ENCODE measurements at regions not wholly inside any gene's neighbourhood (a gene's known extent, or its start where the extent isn't known, plus 50 kb on each side); places are given as distances from the start of the nearest gene placed in this dataset.

DNA sequence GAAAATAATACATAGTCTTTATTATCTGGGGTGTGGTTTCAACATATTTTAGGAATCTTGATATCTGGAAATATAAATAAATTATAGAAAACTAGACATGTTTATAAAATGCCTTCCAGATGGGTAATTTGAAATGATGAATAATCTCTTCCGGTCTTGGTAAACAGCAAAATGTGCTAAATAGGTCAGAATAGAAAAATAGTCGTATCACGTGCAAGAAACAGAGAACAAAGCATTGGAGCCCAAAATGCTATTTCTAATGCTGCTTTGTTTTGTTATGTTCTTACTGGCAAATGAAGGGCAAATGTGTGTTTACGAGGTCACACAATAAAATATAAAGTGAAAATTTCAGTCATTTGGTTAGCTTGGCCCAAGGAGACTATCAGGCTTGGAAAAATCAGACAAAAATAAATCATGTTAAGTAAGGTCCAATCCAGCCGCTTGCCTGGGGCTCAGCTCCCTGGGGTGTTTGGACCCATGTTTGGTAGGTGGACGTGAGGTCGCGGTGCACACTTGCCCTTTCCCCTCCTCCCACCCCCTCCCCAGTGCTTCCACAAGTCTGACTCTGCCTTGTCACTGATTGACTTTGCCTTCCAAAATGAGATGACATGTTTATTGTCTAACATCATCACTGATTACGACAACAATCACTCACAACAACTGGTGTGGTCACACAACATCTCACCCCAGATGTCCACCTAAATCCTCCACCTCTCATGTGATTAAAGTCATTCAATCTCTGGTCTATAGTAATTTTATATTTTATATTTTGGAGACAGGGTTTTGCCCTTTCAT, 56.0 kb downstream of the RIN2 start:
- ChIA-PET CTCF (interaction anchor here (1.0 kb wide), 1 partner anchor 160 kb away, joined by 3 read pairs; no protein-coding TSS in a partner anchor), POLR2A (ENCODE audit: unreplicated experiment) (interaction anchor here (0.6 kb wide), 1 partner anchor 163 kb away, joined by 3 read pairs; no protein-coding TSS in a partner anchor)
- no TSS peak for BruUV-seq (replicated peaks)
- H4K20me1 ChIP-seq (ENCODE audit: insufficient read depth), result no peaks in the 10 kb centered on the region
- H3K27ac ChIP-seq, result peak overlapping the region; percentile 95
- TF ChIP-seq, protein P1, sequence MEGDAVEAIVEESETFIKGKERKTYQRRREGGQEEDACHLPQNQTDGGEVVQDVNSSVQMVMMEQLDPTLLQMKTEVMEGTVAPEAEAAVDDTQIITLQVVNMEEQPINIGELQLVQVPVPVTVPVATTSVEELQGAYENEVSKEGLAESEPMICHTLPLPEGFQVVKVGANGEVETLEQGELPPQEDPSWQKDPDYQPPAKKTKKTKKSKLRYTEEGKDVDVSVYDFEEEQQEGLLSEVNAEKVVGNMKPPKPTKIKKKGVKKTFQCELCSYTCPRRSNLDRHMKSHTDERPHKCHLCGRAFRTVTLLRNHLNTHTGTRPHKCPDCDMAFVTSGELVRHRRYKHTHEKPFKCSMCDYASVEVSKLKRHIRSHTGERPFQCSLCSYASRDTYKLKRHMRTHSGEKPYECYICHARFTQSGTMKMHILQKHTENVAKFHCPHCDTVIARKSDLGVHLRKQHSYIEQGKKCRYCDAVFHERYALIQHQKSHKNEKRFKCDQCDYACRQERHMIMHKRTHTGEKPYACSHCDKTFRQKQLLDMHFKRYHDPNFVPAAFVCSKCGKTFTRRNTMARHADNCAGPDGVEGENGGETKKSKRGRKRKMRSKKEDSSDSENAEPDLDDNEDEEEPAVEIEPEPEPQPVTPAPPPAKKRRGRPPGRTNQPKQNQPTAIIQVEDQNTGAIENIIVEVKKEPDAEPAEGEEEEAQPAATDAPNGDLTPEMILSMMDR (conservative IDR thresholded peaks at IDR 0.05), result no peak
- TF ChIP-seq EZH2 (IDR thresholded peaks at IDR 0.05; ENCODE audit: low read depth), result no peak
- intact Hi-C loops (cut with micrococcal nuclease; ENCODE audit: unreplicated experiment), result no loop called here
- H2AFZ ChIP-seq, result no peak overlapping the region
- H3K79me2 ChIP-seq (ENCODE audit: low read depth), result no peaks in the 10 kb centered on the region
- H3K4me1 ChIP-seq (replicated peaks; ENCODE audit: insufficient read depth), result peaks cover 32% of the 10 kb centered on the region
- H3F3A ChIP-seq (ENCODE audit: insufficient read depth, low read depth), result peaks cover 16% of the 10 kb centered on the region
- peaks cover 15% of the 10 kb centered on the region; the same call in 1 of the 2 replicates for H3K9me3 ChIP-seq (ENCODE audit: insufficient read depth, low read depth)
- 0 out of 2 replicates have a peak overlapping the region, but pooled peaks have one; percentile 52 for H3K4me2 ChIP-seq
- no peaks in the 10 kb centered on the region for H3K36me3 ChIP-seq (ENCODE audit: low read depth)
- H3K4me3 ChIP-seq, result no peak overlapping the region
- no peaks in the 10 kb centered on the region for H3K27me3 ChIP-seq (ENCODE audit: insufficient read depth, low read depth)
- no peaks in the 10 kb centered on the region for H3K9me2 ChIP-seq (ENCODE audit: insufficient read depth)
- DNase-seq, result no peak

DNA sequence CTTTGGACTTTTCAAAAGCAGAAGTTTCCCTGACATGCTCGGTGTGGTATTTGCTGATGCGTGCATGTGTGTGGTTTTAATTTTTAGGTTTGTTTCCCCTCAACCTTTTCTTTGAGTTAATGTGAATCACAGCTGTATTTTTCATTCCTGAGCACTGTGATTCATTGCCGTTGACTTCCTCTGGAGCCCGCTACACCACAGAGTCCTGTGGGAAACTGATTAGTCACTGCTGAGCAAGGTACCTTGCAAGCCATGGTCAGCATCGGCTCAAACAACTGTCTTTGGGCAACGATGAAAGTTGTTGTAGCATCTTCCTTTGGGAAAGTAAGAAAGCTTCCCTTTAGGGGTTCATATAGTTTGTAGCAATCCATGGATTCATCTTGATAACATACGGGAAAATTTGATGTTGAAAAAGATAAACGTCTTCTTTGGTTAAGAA, 57.5 kb downstream of the RIN2 start:
- H3K9me2 ChIP-seq (ENCODE audit: insufficient read depth), result no peaks in the 10 kb centered on the region
- BruUV-seq (replicated peaks), result no TSS peak
- DNase-seq, result peak; percentile 68 to 96
- intact Hi-C loops (cut with micrococcal nuclease; ENCODE audit: unreplicated experiment), result loop anchor here (1.0 kb wide), 2 partner anchors 70 to 178 kb away; no protein-coding TSS in a partner anchor
- H3K4me3 ChIP-seq, result no peak overlapping the region
- ChIA-PET POLR2A (ENCODE audit: unreplicated experiment) (interaction anchor here (0.6 kb wide), 2 partner anchors 32 to 1247 kb away, joined by 3 to 8 read pairs; no protein-coding TSS in a partner anchor), CTCF (no interaction called here)
- H3K79me2 ChIP-seq (ENCODE audit: low read depth), result no peaks in the 10 kb centered on the region
- H3K36me3 ChIP-seq (ENCODE audit: low read depth), result no peaks in the 10 kb centered on the region
- H3K27me3 ChIP-seq (ENCODE audit: insufficient read depth, low read depth), result no peaks in the 10 kb centered on the region
- no peaks in the 10 kb centered on the region for H4K20me1 ChIP-seq (ENCODE audit: insufficient read depth)
- peak overlapping the region; percentile 95 for H3K27ac ChIP-seq
- H3K4me2 ChIP-seq, result peak overlapping the region; percentile 52
- peaks cover 16% of the 10 kb centered on the region for H3F3A ChIP-seq (ENCODE audit: insufficient read depth, low read depth)
- no peak overlapping the region for H2AFZ ChIP-seq
- peaks cover 32% of the 10 kb centered on the region for H3K4me1 ChIP-seq (replicated peaks; ENCODE audit: insufficient read depth)
- H3K9me3 ChIP-seq (ENCODE audit: insufficient read depth, low read depth), result peaks cover 16% of the 10 kb centered on the region; the same call in 1 of the 2 replicates
- TF ChIP-seq, protein P1 (conservative IDR thresholded peaks at IDR 0.05), result no peak
- no peak for TF ChIP-seq EZH2 (IDR thresholded peaks at IDR 0.05; ENCODE audit: low read depth)

DNA sequence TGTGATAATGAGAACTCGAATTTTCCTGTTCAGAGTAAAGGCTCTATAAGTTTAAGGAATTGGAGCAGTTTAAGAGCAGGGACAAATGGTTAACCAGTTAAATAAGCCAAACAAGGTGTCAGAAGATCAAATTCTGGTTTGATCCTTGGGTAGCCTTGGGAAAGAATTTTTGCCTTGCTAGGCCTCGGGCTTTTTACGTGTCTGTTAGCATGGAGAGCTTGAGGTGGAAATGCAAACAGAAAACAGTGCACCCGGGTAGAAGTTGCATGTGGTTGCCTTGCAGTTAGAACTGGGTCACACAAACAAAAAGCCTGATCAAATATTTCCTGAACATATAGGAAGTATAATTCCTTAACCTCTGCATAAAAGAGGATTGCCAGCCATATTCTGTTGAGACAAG, 58.3 kb downstream of the RIN2 start:
- intact Hi-C loops (cut with micrococcal nuclease; ENCODE audit: unreplicated experiment), result no loop called here
- CTCF ChIA-PET, result no interaction called here
- H3K79me2 ChIP-seq (ENCODE audit: low read depth), result no peaks in the 10 kb centered on the region
- peaks cover 32% of the 10 kb centered on the region for H3K4me1 ChIP-seq (replicated peaks; ENCODE audit: insufficient read depth)
- DNase-seq, result no peak
- no peaks in the 10 kb centered on the region for H3K36me3 ChIP-seq (ENCODE audit: low read depth)
- TF ChIP-seq EZH2 (IDR thresholded peaks at IDR 0.05; ENCODE audit: low read depth), result no peak
- TF ChIP-seq, protein P1 (conservative IDR thresholded peaks at IDR 0.05), result no peak
- POLR2A ChIA-PET (ENCODE audit: unreplicated experiment), result no interaction called here
- H3K4me3 ChIP-seq, result no peak overlapping the region
- no peaks in the 10 kb centered on the region for H3K9me2 ChIP-seq (ENCODE audit: insufficient read depth)
- H3K27me3 ChIP-seq (ENCODE audit: insufficient read depth, low read depth), result no peaks in the 10 kb centered on the region
- no peaks in the 10 kb centered on the region for H4K20me1 ChIP-seq (ENCODE audit: insufficient read depth)
- H3F3A ChIP-seq (ENCODE audit: insufficient read depth, low read depth), result peaks cover 16% of the 10 kb centered on the region
- H3K27ac ChIP-seq, result peak overlapping the region; percentile 95
- H3K4me2 ChIP-seq, result no peak overlapping the region
- H2AFZ ChIP-seq, result no peak overlapping the region
- BruUV-seq (replicated peaks), result no TSS peak
- H3K9me3 ChIP-seq (ENCODE audit: insufficient read depth, low read depth), result peaks cover 16% of the 10 kb centered on the region; the same call in 1 of the 2 replicates
